Right cardiac atrium (tissue), 5 donors: ENCODE measurements at regions not wholly inside any gene's neighbourhood (a gene's known extent, or its start where the extent isn't known, plus 50 kb on each side); places are given as distances from the start of the nearest gene placed in this dataset.
"Not testable (repeated sequence)": the region's sequence is repeated elsewhere in the genome, so short reads cannot be mapped to it uniquely, and the experiment has no call there.

Experiments
- ATAC-seq, 2 donors: fragments of 200-7000 bp; cut with Tn5 transposase; one replicate each; pipeline versions ENCODE4 v1.8.0 to v1.9.1; 2020; ENCODE audit warnings: moderate library complexity in 2 of 2, mild to moderate bottlenecking in 1 of 2
- DNase-seq, 3 donors: peaks; one replicate each; pipeline ENCODE4 v3.0.0-alpha.2; 2020
- H3K27ac ChIP-seq: one replicate; pipeline ENCODE4 v1.5.1; 2013; ENCODE audit warnings: mild to moderate bottlenecking, low read length, control low read depth, moderate library complexity
- H3K27me3 ChIP-seq: one replicate; pipeline ENCODE4 v1.6.1; 2013; ENCODE audit not compliant: control insufficient read depth, insufficient read depth
- H3K4me1 ChIP-seq: one replicate; pipeline ENCODE4 v1.6.1; 2013; ENCODE audit warnings: low read length; ENCODE audit not compliant: control insufficient read depth, insufficient read depth
- H3K4me3 ChIP-seq: one replicate; pipeline ENCODE4 v1.5.1; 2013; ENCODE audit warnings: low read length, control low read depth
- H3K9me3 ChIP-seq: one replicate; pipeline ENCODE4 v1.6.1; 2013; ENCODE audit warnings: low read length; ENCODE audit not compliant: control insufficient read depth
- WGBS: extraction: QIAGEN DNeasy Blood & Tissue Kit; methylation state at CpG from one replicate; pipeline ENCODE4 v1.1.7; 2013; 5-methylcytosine and 5-hydroxymethylcytosine counted together
- intact Hi-C, 4 donors: fragments of 100-400 bp; cut with DNase I; formaldehyde crosslinking; loops; one replicate each; pipeline versions ENCODE4 v1.11.0 to v1.14.0; 2022 to 2023
- donor health status: healthy with polysubstance abuse.
- donor health status: DM: no; HTN: yes; CAD: no.
- donor health status: DM: no; HTN: no; CAD: no.
- donor health status: DM: no; HTN: yes; CAD: no; lungs with severe emphysema.
- donor health status: DM: yes; HTN: yes; CAD: no.

- intact Hi-C loops = no loop called here
- no peaks in the 10 kb centered on the region for H3K4me1 ChIP-seq
- 45% methylated on average over 7 of the region's 7 CpGs for WGBS
- no peak for ATAC-seq
- DNase-seq = no peak
- H3K27ac ChIP-seq = no peak overlapping the region
- H3K9me3 ChIP-seq = no peaks in the 10 kb centered on the region
- no peaks in the 10 kb centered on the region for H3K27me3 ChIP-seq
- no peak overlapping the region for H3K4me3 ChIP-seq
Measured at GRCh38 chr5:34452170-34452828, 203.8 kb upstream of the RAI14 start.

GRCh38 chr5:34455098-34455497 lies 201.0 kb upstream of the RAI14 start:
- no peak for ATAC-seq
- 82% methylated on average over 3 of the region's 3 CpGs for WGBS
- no peak overlapping the region for H3K4me3 ChIP-seq
- H3K27ac ChIP-seq = no peak overlapping the region
- H3K4me1 ChIP-seq = no peaks in the 10 kb centered on the region
- no peaks in the 10 kb centered on the region for H3K9me3 ChIP-seq
- H3K27me3 ChIP-seq = no peaks in the 10 kb centered on the region
- intact Hi-C loops = no loop called here
- no peak for DNase-seq

GRCh38 chr5:34459908-34460307 lies 196.2 kb upstream of the RAI14 start:
- intact Hi-C loops = loop anchor here in 2 of 4 donors (10.0 kb wide), 1 partner anchor 465 kb away; no protein-coding TSS in a partner anchor
- no peaks in the 10 kb centered on the region for H3K9me3 ChIP-seq
- ATAC-seq = no peak
- 25% methylated on average over 3 of the region's 3 CpGs for WGBS
- no peak overlapping the region for H3K27ac ChIP-seq
- no peak for DNase-seq
- H3K4me3 ChIP-seq = no peak overlapping the region
- no peaks in the 10 kb centered on the region for H3K4me1 ChIP-seq
- H3K27me3 ChIP-seq = no peaks in the 10 kb centered on the region

- DNase-seq (no peak), ATAC-seq (no peak)
- H3K9me3 ChIP-seq = no peaks in the 10 kb centered on the region
- 0% methylated on average over 1 of the region's 1 CpG for WGBS
- intact Hi-C loops = loop anchor here in 2 of 4 donors (10.0 kb wide), 1 partner anchor 466 kb away; no protein-coding TSS in a partner anchor
- no peak overlapping the region for H3K4me3 ChIP-seq
- no peaks in the 10 kb centered on the region for H3K27me3 ChIP-seq
- H3K4me1 ChIP-seq = no peaks in the 10 kb centered on the region
- H3K27ac ChIP-seq = no peak overlapping the region
Measured at GRCh38 chr5:34460496-34460895, 195.6 kb upstream of the RAI14 start.

- no peak for ATAC-seq
- intact Hi-C loops = loop anchor here in 2 of 4 donors (10.0 kb wide), 1 partner anchor 470 kb away; no protein-coding TSS in a partner anchor
- Histone ChIP-seq H3K9me3 (no peaks in the 10 kb centered on the region), H3K4me1 (no peaks in the 10 kb centered on the region), H3K4me3 (no peak overlapping the region), H3K27me3 (no peaks in the 10 kb centered on the region), H3K27ac (no peak overlapping the region)
- 18% methylated on average over 4 of the region's 4 CpGs for WGBS
- no peak for DNase-seq
Measured at GRCh38 chr5:34464829-34465228, 191.3 kb upstream of the RAI14 start.

GRCh38 chr5:34465301-34465700 lies 190.8 kb upstream of the RAI14 start:
- DNase-seq, H3K27me3 ChIP-seq, H3K9me3 ChIP-seq, H3K4me1 ChIP-seq, ATAC-seq, H3K4me3 ChIP-seq, H3K27ac ChIP-seq: not testable (repeated sequence)
- intact Hi-C loops = loop anchor here in 2 of 4 donors (10.0 kb wide), 1 partner anchor 470 kb away; no protein-coding TSS in a partner anchor
- WGBS = under 1% methylated on average over 3 of the region's 4 CpGs

GRCh38 chr5:34466519-34467388 lies 189.4 kb upstream of the RAI14 start:
- not testable (repeated sequence) for H3K4me3 ChIP-seq, ATAC-seq, H3K9me3 ChIP-seq, H3K27ac ChIP-seq, DNase-seq, H3K27me3 ChIP-seq, H3K4me1 ChIP-seq
- 75% methylated on average over 6 of the region's 6 CpGs for WGBS
- intact Hi-C loops = loop anchor here in 2 of 4 donors (10.0 kb wide), 1 partner anchor 472 kb away; no protein-coding TSS in a partner anchor

- DNase-seq (no peak), ATAC-seq (no peak)
- Histone ChIP-seq H3K27ac (no peak overlapping the region), H3K27me3 (no peaks in the 10 kb centered on the region), H3K9me3 (no peaks in the 10 kb centered on the region), H3K4me3 (no peak overlapping the region), H3K4me1 (no peaks in the 10 kb centered on the region)
- intact Hi-C loops = loop anchor here in 2 of 4 donors (10.0 kb wide), 1 partner anchor 473 kb away; no protein-coding TSS in a partner anchor
- whole genome bisulfite sequencing = 74% methylated on average over 8 of the region's 8 CpGs
Measured at GRCh38 chr5:34467436-34467835, 188.7 kb upstream of the RAI14 start.

GRCh38 chr5:34467984-34468383 lies 188.1 kb upstream of the RAI14 start:
- intact Hi-C loops = loop anchor here in 2 of 4 donors (10.0 kb wide), 1 partner anchor 473 kb away; no protein-coding TSS in a partner anchor
- not testable (repeated sequence) for H3K9me3 ChIP-seq, H3K4me3 ChIP-seq, ATAC-seq, DNase-seq, H3K4me1 ChIP-seq, H3K27me3 ChIP-seq, H3K27ac ChIP-seq
- 13% methylated on average over 3 of the region's 3 CpGs for WGBS

- ATAC-seq (no peak), DNase-seq (no peak)
- WGBS = 89% methylated on average over 3 of the region's 3 CpGs
- intact Hi-C loops = loop anchor here in 3 of 4 donors (10.0 kb wide), 3 partner anchors 425 to 535 kb away; no protein-coding TSS in a partner anchor
- Histone ChIP-seq H3K9me3 (no peaks in the 10 kb centered on the region), H3K4me1 (no peaks in the 10 kb centered on the region), H3K4me3 (no peak overlapping the region), H3K27ac (no peak overlapping the region), H3K27me3 (no peaks in the 10 kb centered on the region)
Measured at GRCh38 chr5:34469971-34470370, 186.2 kb upstream of the RAI14 start.

- intact Hi-C loops = loop anchor here in 3 of 4 donors (10.0 kb wide), 2 partner anchors 420 to 530 kb away; no protein-coding TSS in a partner anchor
- Histone ChIP-seq H3K4me3 (no peak overlapping the region), H3K9me3 (no peaks in the 10 kb centered on the region), H3K27me3 (no peaks in the 10 kb centered on the region), H3K4me1 (no peaks in the 10 kb centered on the region), H3K27ac (no peak overlapping the region)
- ATAC-seq (peak; percentile 68 to 72), DNase-seq (no peak)
- 19% methylated on average over 4 of the region's 4 CpGs for WGBS
Measured at GRCh38 chr5:34474573-34475021, 181.5 kb upstream of the RAI14 start.
